HEK293T (cell line): ENCODE measurements at regions not wholly inside any gene's neighbourhood (a gene's known extent, or its start where the extent isn't known, plus 50 kb on each side); places are given as distances from the start of the nearest gene placed in this dataset.

ENCODE experiments used
- BHLHE40 ChIP-seq: fragments of 450-650 bp; IDR thresholded peaks from 2 replicates; pipeline ENCODE4 v1.6.1; 2016; ENCODE audit warnings: mild to moderate bottlenecking, moderate library complexity, borderline replicate concordance
- ELF4 ChIP-seq: fragments of 450-650 bp; IDR thresholded peaks from 2 replicates; pipeline ENCODE4 v1.6.1; 2017; ENCODE audit warnings: antibody characterized with exemption
- FOXK2 ChIP-seq: fragments of 450-650 bp; IDR thresholded peaks from 2 replicates; pipeline ENCODE4 v1.6.1; 2016; ENCODE audit warnings: mild to moderate bottlenecking
- FOXM1 ChIP-seq: fragments of 450-650 bp; IDR thresholded peaks from 2 replicates; pipeline ENCODE4 v1.6.1; 2017; ENCODE audit warnings: mild to moderate bottlenecking, borderline replicate concordance
- HDGF ChIP-seq: fragments of 450-650 bp; IDR thresholded peaks from 2 replicates; pipeline ENCODE4 v1.6.1; 2017; ENCODE audit warnings: antibody characterized with exemption, borderline replicate concordance
- NFRKB ChIP-seq: fragments of 450-650 bp; IDR thresholded peaks from 2 replicates; pipeline ENCODE4 v1.6.1; 2016; ENCODE audit warnings: mild to moderate bottlenecking, moderate library complexity
- TARDBP ChIP-seq: fragments of 450-650 bp; IDR thresholded peaks from 2 replicates; pipeline ENCODE4 v1.6.1; 2016
- ZNF384 ChIP-seq: fragments of 450-650 bp; IDR thresholded peaks from 2 replicates; pipeline ENCODE4 v1.6.1; 2016

DNA sequence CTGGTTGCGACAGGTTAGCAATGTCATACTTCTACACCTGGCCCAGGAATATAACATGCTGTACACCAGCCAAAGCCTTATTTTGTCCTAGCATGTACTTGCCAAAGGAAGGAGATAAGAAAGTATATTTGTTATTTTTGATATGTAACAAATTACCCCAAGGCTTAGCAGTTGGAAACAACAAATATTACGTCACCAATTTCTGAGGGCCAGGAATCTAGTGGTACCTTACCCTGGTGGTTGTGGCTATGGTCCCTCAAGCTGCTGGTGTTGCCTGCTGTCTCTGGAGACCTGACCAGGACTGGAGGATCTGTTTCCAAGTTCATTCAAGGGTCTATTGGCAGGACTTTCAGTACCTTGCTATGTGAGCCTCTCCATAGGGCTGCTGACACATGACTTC, 135.5 kb upstream of the BANK1 start:
- TF ChIP-seq BHLHE40: no peak
- no peak for TF ChIP-seq FOXK2
- TF ChIP-seq NFRKB: no peak
- no peak for TF ChIP-seq HDGF
- TF ChIP-seq TARDBP: no peak
- TF ChIP-seq ZNF384: no peak
- TF ChIP-seq ELF4: no peak
- no peak for TF ChIP-seq FOXM1
